ENCODE measurements at regions not wholly inside any gene's neighbourhood (a gene's known extent, or its start where the extent isn't known, plus 50 kb on each side); places are given as distances from the start of the nearest gene placed in this dataset.

DNA sequence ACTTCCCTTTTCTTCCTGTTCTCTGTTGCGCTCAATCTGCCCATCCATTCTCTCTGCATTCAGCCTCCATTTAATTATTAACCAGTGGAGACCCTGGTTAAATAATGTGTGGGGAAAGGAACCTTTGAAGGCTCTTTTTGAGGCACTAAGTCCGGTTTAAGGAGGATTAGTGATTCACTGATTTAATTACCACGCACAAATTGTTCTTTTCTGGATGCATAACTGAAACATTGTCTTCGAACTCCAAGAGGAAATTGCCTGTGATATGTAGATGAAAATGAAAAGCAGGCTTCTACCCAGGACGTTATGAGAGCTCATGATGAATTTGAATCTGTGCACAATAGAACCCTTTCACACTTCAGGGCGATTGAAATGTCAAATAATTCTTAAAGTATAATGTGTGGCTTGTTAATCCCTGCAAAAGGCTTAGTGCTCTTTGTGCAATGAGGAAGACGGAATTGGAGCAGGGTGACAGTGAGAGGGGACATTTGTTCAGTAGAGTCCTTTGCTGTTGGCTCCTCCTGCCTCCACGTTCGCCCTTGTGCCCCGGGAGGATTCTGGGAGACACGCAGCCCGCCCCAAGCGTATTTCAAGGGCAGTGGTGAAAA lies 51.1 kb upstream of the ZNF236 start:
- DNase-seq (ENCODE audit: low read depth) = no peak

- no peak for DNase-seq (ENCODE audit: low read depth)
Measured at GRCh38 chr18:76767954-76768353, 54.4 kb upstream of the ZNF236 start.

- DNase-seq (ENCODE audit: low read depth) = no peak
Measured at GRCh38 chr18:76766429-76766828, 55.9 kb upstream of the ZNF236 start.

GRCh38 chr18:76765649-76766048 lies 56.7 kb upstream of the ZNF236 start:
- no peak for DNase-seq (ENCODE audit: low read depth)

DNA sequence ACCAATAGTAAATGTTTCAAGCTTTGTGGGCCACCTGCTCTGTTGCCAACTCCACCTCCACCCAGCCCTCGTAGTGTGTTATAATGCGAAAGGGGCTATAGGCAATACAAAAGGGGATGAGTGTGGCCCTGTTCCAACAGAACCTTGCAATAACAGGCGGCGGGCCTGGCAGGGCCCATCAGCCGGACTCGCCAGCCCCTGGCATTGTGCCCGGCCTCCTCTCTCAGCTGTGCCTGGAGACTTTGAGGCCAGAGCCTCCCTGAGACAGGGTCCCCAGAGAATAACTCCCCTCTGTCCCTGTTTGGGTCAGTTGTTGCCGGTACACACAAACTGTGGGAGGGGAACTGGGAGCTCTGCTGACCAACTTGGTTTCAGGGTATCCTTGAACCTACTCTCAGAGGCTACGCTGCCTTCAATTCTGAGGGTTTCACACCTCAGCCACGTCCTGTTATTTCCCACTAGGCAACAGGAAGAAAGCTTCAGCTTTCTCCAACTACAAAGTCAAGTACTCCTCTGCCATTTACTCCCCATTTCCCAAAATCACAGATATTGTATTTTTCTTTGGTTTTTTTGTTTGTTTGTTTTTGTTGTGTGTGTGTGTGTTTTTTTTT lies 58.0 kb upstream of the ZNF236 start:
- no peak for DNase-seq (ENCODE audit: low read depth)

GRCh38 chr18:76759056-76759455 lies 63.3 kb upstream of the ZNF236 start:
- no peak for DNase-seq (ENCODE audit: low read depth)

GRCh38 chr18:76757925-76758324 lies 64.4 kb upstream of the ZNF236 start:
- no peak for DNase-seq (ENCODE audit: low read depth)

GRCh38 chr18:76757335-76757734 lies 65.0 kb upstream of the ZNF236 start:
- no peak for DNase-seq (ENCODE audit: low read depth)

- DNase-seq (ENCODE audit: low read depth) = no peak
Measured at GRCh38 chr18:76756531-76757253, 65.7 kb upstream of the ZNF236 start.

GRCh38 chr18:76754351-76754750 lies 68.0 kb upstream of the ZNF236 start:
- no peak for DNase-seq (ENCODE audit: low read depth)

GRCh38 chr18:76752400-76752799 lies 70.0 kb upstream of the ZNF236 start:
- DNase-seq (ENCODE audit: low read depth) = no peak

- DNase-seq (ENCODE audit: low read depth) = no peak
Measured at GRCh38 chr18:76750917-76751890, 71.2 kb upstream of the ZNF236 start.

GRCh38 chr18:76750269-76750668 lies 72.1 kb upstream of the ZNF236 start:
- DNase-seq (ENCODE audit: low read depth) = no peak

GRCh38 chr18:76747676-76748075 lies 74.7 kb upstream of the ZNF236 start:
- DNase-seq (ENCODE audit: low read depth) = no peak

DNA sequence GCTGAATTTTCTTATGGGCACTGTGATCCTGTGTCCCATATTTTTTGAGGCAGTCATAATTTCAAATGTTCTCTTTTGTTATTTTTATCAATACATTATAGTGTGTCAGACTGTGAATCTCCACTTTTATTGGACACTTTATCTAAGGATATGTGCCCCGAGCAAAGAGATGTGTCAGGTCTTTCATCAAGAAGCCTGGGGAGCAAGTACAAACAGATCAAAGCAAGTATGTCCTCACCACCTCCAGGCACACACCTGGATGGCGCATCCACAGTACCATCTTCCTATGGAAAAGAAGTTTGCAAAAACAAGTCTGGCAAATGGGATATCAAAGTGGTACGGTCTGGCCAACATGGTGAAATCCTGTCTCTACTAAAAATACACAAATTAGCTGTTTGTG lies 81.0 kb upstream of the ZNF236 start:
- DNase-seq (ENCODE audit: low read depth) = no peak

- DNase-seq (ENCODE audit: low read depth) = no peak
Measured at GRCh38 chr18:76736309-76736708, 86.0 kb upstream of the ZNF236 start.

DNA sequence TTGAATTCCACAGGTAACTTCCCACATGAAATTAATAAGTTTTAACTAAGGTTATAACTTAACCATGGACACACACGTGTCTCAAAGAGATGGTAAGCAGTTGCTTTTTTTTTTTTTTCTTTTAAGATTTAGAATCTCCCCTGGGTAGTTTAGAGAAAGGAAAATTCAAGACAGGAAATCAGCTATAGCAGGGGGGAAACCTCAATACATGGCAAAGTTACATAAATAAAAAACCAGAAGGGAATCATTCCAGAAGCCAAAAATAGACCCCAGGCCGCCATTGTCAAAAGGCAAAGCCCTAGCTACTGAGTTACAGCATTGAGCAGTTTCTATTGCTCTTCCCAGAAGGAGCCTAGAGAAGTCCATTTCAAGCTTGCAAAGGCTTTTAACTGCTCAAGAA lies 91.5 kb upstream of the ZNF236 start:
- DNase-seq (ENCODE audit: low read depth) = no peak

GRCh38 chr18:76727589-76727988 lies 94.8 kb upstream of the ZNF236 start:
- DNase-seq (ENCODE audit: low read depth) = no peak

- DNase-seq (ENCODE audit: low read depth) = no peak
Measured at GRCh38 chr18:76725445-76725844, 96.9 kb upstream of the ZNF236 start.

DNA sequence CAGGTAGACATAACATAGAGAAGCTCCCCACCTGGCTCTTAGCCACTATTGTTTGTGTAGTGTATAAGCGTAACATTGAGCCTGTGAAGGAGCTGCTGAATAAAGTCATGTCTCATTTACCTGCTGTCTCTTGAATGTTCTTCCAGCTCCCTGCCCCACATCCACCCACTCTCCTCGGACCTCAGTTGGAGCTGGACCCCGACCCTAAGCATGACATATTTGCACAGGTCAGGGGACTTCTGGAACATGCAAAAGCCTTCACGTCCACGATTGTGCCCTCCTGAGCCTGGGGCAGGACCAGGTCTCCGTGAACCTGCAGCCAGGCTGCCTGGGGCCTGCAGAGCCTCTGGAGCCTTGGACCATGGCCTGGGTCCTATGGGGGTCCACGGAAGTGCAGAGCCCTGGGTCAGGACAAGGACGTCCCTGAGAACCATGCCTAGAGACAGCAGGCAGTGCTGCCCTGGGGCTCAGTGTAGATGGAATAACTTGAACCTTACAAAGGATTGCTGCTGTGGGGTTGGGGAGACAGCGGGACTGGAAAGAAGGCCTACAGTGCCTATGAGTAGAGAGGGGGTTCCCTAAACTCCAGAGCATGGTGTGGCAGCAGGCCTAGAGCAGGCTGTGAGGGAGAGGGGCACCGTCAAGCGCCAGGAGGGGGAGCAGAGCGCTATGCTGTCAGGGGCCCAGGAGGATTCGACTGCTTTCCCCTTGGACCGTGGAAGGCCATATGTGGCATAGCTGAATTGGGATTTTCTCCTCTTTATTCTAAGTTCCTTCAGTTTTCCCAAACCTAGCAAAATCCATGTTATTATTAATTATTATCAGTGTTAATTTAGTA lies 99.9 kb upstream of the ZNF236 start:
- DNase-seq (ENCODE audit: low read depth) = no peak
